SKM-1 (cell line): ENCODE measurements at regions not wholly inside any gene's neighbourhood (a gene's known extent, or its start where the extent isn't known, plus 50 kb on each side); places are given as distances from the start of the nearest gene placed in this dataset.

Experiments
- DNase-seq: peaks from one replicate; lab custom pipeline; 2025; ENCODE audit not compliant: unreplicated experiment; lab: John Stamatoyannopoulos, UW

DNA sequence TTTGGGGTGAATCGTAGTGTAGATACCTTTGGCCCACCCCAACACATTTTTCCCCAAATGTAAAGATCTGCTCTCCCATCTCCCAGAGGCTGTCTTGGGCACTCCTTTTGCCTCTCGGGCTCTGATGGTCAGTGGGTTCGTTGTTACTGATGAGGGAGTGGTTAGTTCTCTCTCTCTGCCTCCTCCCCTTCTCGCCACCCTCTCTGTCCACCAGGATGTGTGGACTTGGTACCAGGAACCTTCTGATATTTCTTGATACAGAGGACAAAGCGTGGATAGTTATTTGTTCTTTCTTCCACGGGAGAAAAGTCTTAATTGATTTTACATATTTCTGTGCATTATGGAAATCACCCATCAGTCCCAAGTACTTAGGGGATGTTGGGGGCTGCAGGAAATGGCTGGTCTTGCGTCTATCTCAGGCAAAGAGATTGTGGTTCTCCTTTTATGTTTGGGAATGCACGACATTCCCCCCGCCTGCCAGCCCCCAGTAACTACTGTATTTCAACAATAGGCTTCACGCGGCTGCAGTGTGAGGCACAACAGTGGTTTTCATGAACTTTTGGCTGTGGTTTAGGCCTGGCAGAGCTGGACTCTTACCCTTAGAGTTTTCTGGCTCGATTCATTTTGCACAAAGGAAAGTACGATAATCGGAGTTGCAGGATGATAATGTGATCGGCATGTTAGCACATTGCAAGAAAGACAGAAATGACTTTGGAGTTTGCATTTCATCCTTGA lies 79.0 kb upstream of the ZNF536 start:
- DNase-seq: no peak

DNA sequence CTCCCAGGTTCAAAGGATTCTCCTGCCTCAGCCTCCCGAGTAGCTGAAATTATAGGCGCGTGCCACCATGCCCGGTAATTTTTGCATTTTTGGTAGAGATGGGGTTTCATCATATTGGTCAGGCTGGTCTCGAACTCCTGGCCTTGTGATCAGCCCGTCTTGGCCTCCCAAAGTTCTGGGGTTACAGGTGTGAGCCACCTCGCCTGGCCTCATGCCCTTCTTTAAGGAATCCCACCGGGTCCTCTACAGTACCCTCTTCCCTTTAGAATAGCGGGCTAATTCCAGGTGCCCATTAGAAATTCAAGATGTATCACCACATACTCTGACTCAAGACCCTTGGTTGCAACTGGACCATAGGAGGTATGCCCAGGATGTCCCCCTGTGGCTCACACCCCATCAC lies 74.2 kb upstream of the ZNF536 start:
- DNase-seq: no peak

DNA sequence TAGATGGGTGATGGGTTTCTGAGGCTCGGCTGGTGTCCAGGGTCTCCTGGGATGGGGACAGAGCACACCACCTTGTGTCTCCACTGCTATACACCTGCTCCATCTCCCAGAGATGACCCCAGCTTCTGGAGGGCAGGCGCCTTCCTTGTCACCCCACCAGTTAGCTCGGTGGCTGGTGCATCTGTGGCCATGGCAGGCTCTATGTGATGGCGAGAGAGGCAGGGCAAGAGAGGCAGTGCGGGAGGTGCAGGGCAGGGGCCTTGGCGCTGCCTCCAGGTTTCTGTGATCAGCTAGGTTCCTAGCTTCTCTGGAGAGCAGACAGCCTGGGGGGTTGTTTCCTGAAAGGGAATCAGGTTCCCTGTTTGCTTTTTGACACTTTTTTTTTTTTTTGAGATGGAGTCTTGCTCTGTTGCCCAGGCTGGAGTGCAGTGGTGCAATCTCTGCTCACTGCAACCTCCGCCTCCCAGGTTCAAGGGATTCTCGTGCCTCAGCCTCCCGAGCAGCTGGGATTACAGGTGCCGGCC lies 69.0 kb upstream of the ZNF536 start:
- DNase-seq: no peak

DNA sequence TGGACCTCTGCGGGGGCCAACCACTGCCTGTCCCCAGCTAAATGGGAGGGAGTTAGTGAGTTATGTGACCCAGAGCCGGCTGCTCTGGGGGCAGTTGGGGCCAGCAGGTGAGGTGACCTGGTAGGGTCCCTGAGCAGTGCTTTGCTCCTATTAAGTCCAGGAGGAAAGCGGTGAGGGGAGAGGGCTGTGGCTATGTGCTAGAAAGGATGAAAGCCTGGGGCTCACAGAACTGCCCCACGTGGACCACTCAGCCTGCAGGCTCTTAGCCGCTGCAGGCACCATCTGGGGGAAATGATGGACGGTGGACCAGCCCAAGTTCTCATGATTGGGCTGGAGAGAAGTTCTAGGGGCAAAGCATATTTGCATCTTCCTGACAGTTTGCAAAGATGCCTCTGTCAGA lies 67.6 kb upstream of the ZNF536 start:
- DNase-seq: no peak

DNA sequence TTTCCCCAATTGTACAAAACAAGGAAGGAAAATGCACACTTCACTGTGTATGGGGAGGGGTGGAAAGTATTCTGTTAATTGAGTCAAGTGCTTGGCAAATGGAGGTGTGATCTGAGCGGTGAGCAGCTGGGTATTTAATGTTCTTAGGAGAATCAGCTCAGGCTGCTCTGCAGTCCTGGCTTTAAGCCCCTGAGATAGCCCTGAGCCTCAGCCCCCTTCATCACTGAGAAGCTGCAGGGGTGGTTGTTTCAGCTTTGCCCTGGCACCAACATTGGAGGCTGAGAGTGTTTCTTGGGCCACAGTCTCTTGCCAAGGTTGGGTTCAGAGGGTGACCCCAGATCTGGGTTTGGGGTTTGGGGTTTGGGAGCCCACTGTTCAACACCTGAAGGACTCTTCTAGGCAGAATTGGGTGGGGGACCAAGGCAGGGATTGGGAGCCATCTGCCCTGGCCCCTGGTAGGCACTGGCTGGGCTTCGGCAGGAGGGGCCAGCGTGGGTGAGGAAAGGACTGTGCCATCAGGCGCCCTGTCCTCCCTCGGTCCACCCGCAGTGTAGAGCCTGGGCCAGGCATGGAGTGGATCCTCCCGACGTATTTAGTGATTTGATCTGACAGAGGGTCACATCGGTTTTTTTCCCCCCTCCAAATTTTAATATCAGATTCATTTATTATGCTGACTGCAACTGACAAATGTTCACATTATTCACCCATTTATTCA lies 66.7 kb upstream of the ZNF536 start:
- no peak for DNase-seq

DNA sequence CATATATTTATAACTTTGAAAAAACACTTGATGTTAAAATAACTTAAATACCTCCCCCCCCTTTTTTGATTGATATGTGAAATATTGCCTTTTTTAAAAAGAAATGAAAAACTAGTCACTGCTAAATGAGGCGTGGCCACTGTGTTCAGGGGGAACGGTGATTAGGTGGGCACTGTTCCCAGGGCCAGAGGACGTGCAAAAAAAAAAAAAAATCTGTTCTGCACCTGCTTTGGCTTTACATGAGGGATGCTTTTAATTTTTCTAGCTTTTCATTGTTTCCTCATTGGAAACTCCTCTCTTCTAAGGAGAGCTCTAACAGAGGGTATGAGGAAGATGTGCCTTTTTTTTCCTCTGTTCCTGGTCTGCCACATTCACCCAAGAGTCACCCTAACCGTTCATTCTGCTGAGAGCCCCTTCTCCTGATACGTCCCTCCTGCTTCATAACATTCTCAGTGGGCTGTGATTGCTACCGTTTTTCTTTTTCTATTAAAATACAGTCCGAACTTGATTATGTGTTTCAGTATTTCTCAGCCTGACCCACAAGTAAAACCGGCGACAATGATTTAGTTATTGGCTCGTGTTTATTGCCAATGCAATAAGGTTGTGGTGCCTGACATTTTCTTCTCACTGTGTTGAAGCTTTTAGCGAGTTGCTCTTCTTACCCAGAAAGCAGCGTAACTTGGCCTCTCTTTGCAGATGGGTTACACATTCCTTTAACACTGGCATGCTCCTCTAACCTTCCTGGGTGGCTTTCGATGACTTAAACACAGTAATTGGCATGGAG lies 64.8 kb upstream of the ZNF536 start:
- no peak for DNase-seq

DNA sequence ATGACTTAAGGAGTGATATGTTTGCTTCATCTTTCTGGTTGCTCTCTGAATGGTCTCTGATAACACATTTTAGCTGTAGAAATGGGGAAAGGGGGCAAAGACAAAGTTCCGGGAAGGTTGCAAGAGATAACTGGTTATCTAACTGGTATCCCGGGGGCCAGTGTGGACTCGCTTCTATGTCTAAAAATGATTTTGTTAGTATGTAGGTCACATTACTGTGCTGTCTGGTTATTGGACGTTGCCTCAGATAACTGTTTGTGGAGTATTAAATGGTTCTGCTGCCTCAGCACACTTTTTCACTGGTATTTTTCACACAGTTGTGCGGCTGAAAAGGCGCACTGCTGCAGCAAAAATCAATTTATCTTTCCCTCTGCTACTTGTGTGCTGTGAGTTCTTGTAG lies 63.0 kb upstream of the ZNF536 start:
- DNase-seq: no peak

DNA sequence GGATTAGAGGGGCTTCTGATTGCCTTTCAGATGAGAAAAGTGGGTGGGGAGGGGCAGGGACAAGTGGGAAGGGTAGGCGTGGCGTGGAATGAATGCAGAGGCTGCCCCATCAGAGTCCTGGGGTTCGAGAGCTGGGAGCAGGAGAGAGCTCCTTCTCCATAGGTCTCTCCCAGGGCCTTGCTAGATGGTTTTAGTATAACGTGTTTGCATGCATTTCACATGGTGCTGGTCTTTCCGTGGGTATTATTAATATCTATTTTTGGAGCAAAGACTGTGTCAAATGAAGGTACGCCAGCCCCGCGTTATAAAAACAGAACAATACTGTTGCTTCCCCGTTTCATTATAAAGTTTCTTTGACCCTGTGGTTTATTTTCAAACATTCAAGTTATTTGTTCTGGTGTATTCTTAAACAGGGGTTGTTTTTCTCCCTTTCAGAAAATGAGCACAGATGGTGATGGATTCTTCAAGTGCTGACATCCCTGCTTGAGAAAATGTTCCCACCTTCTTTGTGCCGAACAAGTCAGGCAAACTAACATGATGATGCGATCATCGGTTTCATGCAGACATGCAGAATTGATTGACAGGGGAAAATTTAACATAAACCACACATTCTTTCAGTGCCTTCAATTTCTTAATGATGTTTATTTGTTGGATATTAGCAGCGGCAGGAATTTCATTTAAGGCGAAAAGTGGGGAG lies 62.1 kb upstream of the ZNF536 start:
- DNase-seq: no peak

DNA sequence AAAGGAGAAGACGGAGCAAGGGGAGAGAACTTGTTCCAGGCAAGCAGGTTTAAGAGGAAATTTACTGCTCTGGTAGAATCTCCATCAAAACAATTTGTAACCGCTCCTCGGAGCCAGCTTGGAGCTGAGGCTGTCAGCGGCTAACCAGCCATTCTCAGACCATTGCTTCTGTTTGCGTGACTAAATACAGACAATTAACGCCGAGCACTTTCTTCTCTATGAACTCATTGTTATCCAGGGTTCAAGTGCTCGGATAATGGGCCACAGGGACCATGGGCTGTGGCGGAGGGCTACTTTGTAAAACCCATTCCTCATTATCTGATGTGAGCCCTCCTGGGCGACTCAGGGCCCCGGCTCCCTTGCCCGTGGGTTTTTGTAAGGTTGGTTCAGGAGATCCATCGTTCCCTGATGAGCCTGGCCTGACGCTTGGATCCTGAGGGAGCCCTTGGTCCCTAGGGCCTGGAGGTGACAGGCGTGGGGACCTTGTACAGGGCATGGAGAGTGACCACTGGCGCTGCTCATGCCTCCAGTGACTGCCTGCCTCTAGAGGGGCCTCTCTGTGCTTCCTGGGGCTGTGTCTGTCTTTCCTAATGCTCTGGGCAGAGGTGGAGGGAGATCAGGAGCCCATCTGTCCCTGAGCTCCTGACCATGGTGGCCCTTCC lies 61.5 kb upstream of the ZNF536 start:
- no peak for DNase-seq

- DNase-seq: no peak
Measured at GRCh38 chr19:30311911-30312310, 60.3 kb upstream of the ZNF536 start.

- DNase-seq: no peak
Measured at GRCh38 chr19:30312582-30313352, 59.4 kb upstream of the ZNF536 start.

GRCh38 chr19:30313353-30313750 lies 58.8 kb upstream of the ZNF536 start:
- DNase-seq: no peak

DNA sequence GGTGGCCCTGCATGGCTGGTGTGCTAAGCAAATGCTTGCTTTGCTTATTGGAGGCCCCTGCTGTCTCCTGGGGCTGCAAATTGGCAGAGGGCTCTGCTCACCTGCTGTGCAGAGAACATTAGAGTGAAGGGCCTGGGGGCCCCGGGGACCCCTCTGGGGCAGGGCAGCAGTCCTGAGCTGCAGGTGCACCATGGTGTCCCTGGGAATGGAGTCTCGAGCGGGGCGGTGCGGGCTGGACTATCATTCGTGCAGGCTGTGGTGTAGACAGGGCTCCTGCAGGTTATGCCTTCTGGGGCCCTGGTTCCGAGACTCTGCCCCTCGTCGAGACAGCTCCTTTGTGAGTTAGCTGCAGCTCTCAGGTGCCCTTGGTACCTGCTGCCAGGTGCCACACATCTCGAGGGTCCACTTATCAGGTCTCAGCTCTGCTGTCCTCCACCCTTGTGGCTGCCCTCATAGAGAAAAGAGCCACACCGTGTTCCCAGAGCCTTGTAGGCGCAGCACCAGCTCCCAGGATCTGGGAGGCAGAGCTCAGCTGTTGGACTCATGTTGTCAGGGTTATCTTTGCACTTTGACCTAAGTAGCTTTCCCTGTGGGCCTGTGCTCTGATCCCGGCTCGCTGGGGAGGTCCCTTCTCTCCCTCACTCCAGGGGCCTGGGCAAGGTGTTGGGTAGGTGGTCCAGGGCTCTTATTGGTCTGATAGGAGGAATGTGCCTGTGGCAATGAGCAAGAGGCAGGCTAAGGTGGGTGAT lies 58.0 kb upstream of the ZNF536 start:
- no peak for DNase-seq

DNA sequence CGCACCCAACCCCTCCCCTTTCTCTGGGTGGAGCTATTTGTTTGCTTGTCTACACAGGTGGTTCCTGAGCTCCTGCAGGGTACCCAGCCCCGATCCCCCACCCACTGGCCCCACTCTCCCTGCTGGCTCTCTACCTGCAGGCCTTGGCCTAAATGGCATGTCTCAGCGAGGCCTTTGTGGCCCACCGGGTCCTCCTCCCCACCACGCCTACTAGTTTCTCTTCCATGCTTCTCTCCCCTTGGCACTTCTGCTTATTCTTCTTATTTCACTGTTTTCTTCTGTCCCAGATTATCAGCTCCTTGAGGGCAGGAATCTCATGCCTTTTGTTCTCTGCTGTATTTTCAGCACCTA lies 57.4 kb upstream of the ZNF536 start:
- DNase-seq: no peak

DNA sequence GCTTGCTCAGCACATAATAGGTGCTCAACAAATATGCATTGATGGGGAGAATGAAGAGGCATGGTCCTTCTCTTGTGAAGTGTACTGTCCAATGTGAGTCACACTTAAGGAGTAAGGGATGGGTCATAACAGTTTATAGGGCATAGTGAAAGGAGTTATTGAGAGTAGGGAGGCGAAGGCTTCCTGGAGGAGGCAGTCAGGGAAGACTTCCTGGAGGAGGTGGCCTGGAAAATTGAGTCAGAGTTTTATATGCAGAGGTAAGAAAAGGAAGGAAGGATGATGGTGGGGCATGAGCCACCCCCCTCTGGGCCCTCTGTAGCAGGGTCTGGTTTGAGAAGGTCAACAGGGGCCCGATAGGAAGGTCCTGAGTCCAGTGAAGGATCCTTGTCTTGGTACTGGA lies 57.0 kb upstream of the ZNF536 start:
- no peak for DNase-seq

DNA sequence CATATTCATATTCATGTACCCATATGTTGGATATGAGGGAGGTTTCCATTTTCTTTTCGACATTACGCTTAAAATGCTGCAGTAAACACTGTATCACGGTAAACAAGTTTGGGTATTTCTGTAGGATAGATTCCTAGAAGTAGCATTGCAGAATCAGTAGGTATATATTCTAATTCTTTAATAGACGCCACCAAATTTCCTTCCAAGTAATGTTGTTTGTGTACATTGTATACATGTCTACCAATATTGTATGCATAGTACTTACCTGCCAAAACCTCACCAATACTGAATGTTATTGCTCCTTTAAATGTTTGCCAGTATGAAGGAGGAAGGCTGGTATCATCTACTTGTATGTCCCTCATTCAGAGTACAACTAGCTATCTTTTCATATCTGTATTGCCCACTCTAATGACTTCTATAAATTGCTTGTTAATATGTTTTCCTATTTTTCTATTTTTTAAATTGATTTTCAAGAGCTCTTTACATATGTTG lies 56.1 kb upstream of the ZNF536 start:
- no peak for DNase-seq

- no peak for DNase-seq
Measured at GRCh38 chr19:30316560-30317106, 55.6 kb upstream of the ZNF536 start.

DNA sequence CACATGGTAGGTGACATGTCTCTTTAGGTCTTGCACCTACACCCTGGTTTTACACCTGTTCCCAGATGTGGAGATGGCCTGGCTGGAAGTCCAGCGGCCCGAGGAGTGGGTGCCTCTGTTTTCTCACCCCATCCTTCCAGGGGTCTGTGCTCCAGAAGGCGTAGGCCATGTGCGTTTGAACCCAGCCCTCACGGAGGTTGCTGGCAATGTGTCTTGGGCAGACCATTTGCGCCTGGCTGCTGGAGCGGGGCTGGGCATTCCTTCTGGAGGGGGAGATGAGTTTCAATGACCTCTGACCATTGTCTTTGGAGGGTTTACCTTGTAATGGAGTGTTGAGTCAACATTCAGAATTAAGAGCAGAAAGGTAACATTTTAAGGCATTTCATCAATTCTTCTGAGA lies 54.8 kb upstream of the ZNF536 start:
- DNase-seq: no peak

- DNase-seq: no peak
Measured at GRCh38 chr19:30318261-30318660, 53.9 kb upstream of the ZNF536 start.
